Mammary epithelial cell (primary cell): ENCODE measurements at regions not wholly inside any gene's neighbourhood (a gene's known extent, or its start where the extent isn't known, plus 50 kb on each side); places are given as distances from the start of the nearest gene placed in this dataset.

Experiments
- EZH2 ChIP-seq: IDR thresholded peaks from 2 replicates; pipeline ENCODE4 v1.6.1; 2012; ENCODE audit warnings: low read length, inconsistent platforms, borderline replicate concordance
- TF ChIP-seq, protein P1 (sequence below), 2 donors: IDR thresholded peaks in 1 of 2; conservative IDR thresholded peaks in 1 of 2; 2 replicates each; pipeline ENCODE4 v1.5.1; 2011 to 2012; ENCODE audit warnings: inconsistent platforms in 2 of 2, low read length in 2 of 2, mild to moderate bottlenecking in 2 of 2, control low read depth in 1 of 2, low read depth in 1 of 2; ENCODE audit not compliant: insufficient read depth in 1 of 2; ENCODE audit errors: extremely low read depth in 1 of 2

GRCh38 chr5:163303718-163304117 lies 133.7 kb upstream of the CCNG1 start:
- TF ChIP-seq, protein P1, sequence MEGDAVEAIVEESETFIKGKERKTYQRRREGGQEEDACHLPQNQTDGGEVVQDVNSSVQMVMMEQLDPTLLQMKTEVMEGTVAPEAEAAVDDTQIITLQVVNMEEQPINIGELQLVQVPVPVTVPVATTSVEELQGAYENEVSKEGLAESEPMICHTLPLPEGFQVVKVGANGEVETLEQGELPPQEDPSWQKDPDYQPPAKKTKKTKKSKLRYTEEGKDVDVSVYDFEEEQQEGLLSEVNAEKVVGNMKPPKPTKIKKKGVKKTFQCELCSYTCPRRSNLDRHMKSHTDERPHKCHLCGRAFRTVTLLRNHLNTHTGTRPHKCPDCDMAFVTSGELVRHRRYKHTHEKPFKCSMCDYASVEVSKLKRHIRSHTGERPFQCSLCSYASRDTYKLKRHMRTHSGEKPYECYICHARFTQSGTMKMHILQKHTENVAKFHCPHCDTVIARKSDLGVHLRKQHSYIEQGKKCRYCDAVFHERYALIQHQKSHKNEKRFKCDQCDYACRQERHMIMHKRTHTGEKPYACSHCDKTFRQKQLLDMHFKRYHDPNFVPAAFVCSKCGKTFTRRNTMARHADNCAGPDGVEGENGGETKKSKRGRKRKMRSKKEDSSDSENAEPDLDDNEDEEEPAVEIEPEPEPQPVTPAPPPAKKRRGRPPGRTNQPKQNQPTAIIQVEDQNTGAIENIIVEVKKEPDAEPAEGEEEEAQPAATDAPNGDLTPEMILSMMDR (conservative IDR thresholded peaks at IDR 0.05 in 1 of 2, IDR thresholded peaks at IDR 0.05 in 1 of 2; ENCODE audit: extremely low read depth in 1 of 2, insufficient read depth in 1 of 2, low read depth in 1 of 2, low read length in 2 of 2) = no peak
- TF ChIP-seq EZH2 = no peak
